Vagina (tissue), 2 donors: ENCODE measurements at regions not wholly inside any gene's neighbourhood (a gene's known extent, or its start where the extent isn't known, plus 50 kb on each side); places are given as distances from the start of the nearest gene placed in this dataset.

Experiments
- POLR2AphosphoS5 ChIP-seq, 2 donors: sonication (generic); formaldehyde crosslinking; IDR thresholded peaks; one replicate each; pipeline ENCODE4 v1.9.0; 2017; ENCODE audit warnings: antibody characterized with exemption in 2 of 2, mild to moderate bottlenecking in 2 of 2, low read depth in 1 of 2; ENCODE audit not compliant: insufficient read depth in 1 of 2
- TF ChIP-seq, protein P1 (sequence below), 3 experiments: fragments of 450-650 bp in 2 of 3; fragments of 200-600 bp in 1 of 3; sonication (generic) in 1 of 3; IDR thresholded peaks; one replicate each; pipeline ENCODE4 v1.5.1; 2017 to 2019; ENCODE audit warnings: antibody characterized with exemption in 3 of 3, mild to moderate bottlenecking in 2 of 3, moderate library complexity in 2 of 3

DNA sequence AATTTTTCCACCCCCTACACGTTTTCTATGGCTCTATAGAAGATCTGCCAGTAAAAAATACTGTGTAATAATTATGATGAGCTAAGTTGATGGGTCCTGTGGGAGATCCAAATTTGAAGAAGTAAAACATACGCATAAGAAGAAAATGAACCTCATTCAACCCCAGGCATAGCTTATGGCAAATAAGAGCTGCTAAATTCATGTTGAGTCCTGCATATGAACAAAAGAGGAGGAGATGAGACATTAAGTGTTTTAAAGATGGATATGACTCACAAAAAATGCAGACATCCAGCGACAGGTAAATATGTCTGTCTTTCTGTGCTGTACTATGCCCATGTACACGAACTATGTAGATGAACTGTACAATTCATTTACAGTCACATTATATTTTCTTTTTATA, 101.9 kb downstream of the LIG4 start:
- TF ChIP-seq, protein P1, sequence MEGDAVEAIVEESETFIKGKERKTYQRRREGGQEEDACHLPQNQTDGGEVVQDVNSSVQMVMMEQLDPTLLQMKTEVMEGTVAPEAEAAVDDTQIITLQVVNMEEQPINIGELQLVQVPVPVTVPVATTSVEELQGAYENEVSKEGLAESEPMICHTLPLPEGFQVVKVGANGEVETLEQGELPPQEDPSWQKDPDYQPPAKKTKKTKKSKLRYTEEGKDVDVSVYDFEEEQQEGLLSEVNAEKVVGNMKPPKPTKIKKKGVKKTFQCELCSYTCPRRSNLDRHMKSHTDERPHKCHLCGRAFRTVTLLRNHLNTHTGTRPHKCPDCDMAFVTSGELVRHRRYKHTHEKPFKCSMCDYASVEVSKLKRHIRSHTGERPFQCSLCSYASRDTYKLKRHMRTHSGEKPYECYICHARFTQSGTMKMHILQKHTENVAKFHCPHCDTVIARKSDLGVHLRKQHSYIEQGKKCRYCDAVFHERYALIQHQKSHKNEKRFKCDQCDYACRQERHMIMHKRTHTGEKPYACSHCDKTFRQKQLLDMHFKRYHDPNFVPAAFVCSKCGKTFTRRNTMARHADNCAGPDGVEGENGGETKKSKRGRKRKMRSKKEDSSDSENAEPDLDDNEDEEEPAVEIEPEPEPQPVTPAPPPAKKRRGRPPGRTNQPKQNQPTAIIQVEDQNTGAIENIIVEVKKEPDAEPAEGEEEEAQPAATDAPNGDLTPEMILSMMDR (IDR thresholded peaks at IDR 0.05) = no peak
- no peak for TF ChIP-seq POLR2AphosphoS5 (IDR thresholded peaks at IDR 0.05; ENCODE audit: insufficient read depth in 1 of 2, low read depth in 1 of 2)
